HepG2 (cell line): ENCODE measurements at regions not wholly inside any gene's neighbourhood (a gene's known extent, or its start where the extent isn't known, plus 50 kb on each side); places are given as distances from the start of the nearest gene placed in this dataset.

Experiments
- ATAC-seq: fragments of 200-7000 bp; cut with Tn5 transposase; 3 replicates; pipeline ENCODE4 v1.9.1; 2020; ENCODE audit warnings: mild to moderate bottlenecking, moderate library complexity
- BruUV-seq: library from RNA; stranded (reverse); fragments of 400-500 nt; replicated peaks from 2 replicates; lab custom pipeline; 2021; lab: Mats Ljungman, UMichigan
- CTCF ChIA-PET: fragments of 300-600 bp; formaldehyde crosslinking; extraction: SDS; loops from one replicate; lab custom pipeline; 2021; ENCODE audit warnings: low total read pairs, inconsistent platforms, low intra/inter-chr PET ratio; lab: Yijun Ruan, JAX
- POLR2A ChIA-PET: fragments of 350-600 bp; sonication (Branson Sonifier 250); formaldehyde crosslinking; loops from one replicate; lab custom pipeline; 2020; ENCODE audit warnings: antibody characterized with exemption, inconsistent platforms; lab: Yijun Ruan, JAX
- DNase-seq: peaks from one replicate; pipeline ENCODE4 v3.0.0-alpha.2; 2015; ENCODE audit warnings: low spot score
- FAIRE-seq: peaks from 3 replicates; lab custom pipeline; 2011; peaks lifted over from hg19 to GRCh38; lab: Jason Lieb, UNC
- H2AFZ ChIP-seq: one replicate; pipeline ENCODE4 v1.6.1; 2011; ENCODE audit warnings: low read length, inconsistent platforms
- H3K27ac ChIP-seq: fragments of 300-600 bp; 3 replicates; pipeline ENCODE4 v1.8.0; 2011; ENCODE audit warnings: mixed run types, mild to moderate bottlenecking, mixed read lengths, low read length, inconsistent platforms; ENCODE audit not compliant: insufficient read depth; ENCODE audit errors: extremely low read length
- H3K27me3 ChIP-seq, 2 experiments: fragments of 200-600 bp in 1 of 2; 2 replicates in 1 of 2; 3 replicates in 1 of 2; pipeline versions ENCODE4 v1.6.0 to v1.8.0; 2011; ENCODE audit warnings: low read length in 2 of 2, mild to moderate bottlenecking in 2 of 2, moderate library complexity in 2 of 2, inconsistent platforms in 1 of 2; ENCODE audit not compliant: insufficient read depth in 2 of 2, control insufficient read depth in 1 of 2
- H3K36me3 ChIP-seq, 2 experiments: fragments of 200-600 bp in 1 of 2; replicated peaks in 1 of 2; 2 replicates in 1 of 2; 3 replicates in 1 of 2; pipeline versions ENCODE4 v1.5.1 to v1.8.0; 2011; ENCODE audit warnings: low read length in 2 of 2, inconsistent platforms in 1 of 2; ENCODE audit not compliant: insufficient read depth in 2 of 2, control insufficient read depth in 1 of 2
- H3K4me1 ChIP-seq: 2 replicates; pipeline ENCODE4 v1.5.1; 2012; ENCODE audit warnings: low read length, inconsistent platforms; ENCODE audit not compliant: insufficient read depth
- H3K4me2 ChIP-seq: 2 replicates; pipeline ENCODE4 v1.6.0; 2011; ENCODE audit warnings: low read depth, low read length, inconsistent platforms
- H3K4me3 ChIP-seq, 3 experiments: fragments of 200-600 bp in 1 of 3; sonication (generic), shearing (Covaris generic) in 1 of 3; replicated peaks in 1 of 3; 2 replicates each; pipeline ENCODE4 v1.5.1; 2011 to 2016; ENCODE audit warnings: low read length in 3 of 3, inconsistent platforms in 2 of 3, low read depth in 2 of 3, mild to moderate bottlenecking in 2 of 3, control low read depth in 1 of 3, mixed read lengths in 1 of 3; ENCODE audit not compliant: insufficient read depth in 1 of 3
- H3K79me2 ChIP-seq: one replicate; pipeline ENCODE4 v1.6.1; 2011; ENCODE audit warnings: low read length, inconsistent platforms; ENCODE audit not compliant: insufficient read depth
- H3K9ac ChIP-seq: 2 replicates; pipeline ENCODE4 v1.6.0; 2011; ENCODE audit warnings: mild to moderate bottlenecking, low read depth, low read length, inconsistent platforms; ENCODE audit not compliant: insufficient read depth
- H3K9me3 ChIP-seq: 2 replicates; pipeline ENCODE4 v1.5.1; 2012; ENCODE audit warnings: mild to moderate bottlenecking, low read length
- H4K20me1 ChIP-seq: 2 replicates; pipeline ENCODE4 v1.6.0; 2011; ENCODE audit warnings: inconsistent platforms, mild to moderate bottlenecking, low read length, moderate library complexity; ENCODE audit not compliant: insufficient read depth
- CHD4 ChIP-seq: fragments of 200-600 bp; sonication (generic); IDR thresholded peaks from 2 replicates; pipeline ENCODE4 v1.7.0; 2017; ENCODE audit warnings: mild to moderate bottlenecking, low read length, borderline replicate concordance
- HDAC2 ChIP-seq: sonication (generic); formaldehyde crosslinking; IDR thresholded peaks from 2 replicates; pipeline ENCODE4 v1.4.0; 2020; ENCODE audit warnings: missing genetic modification reagents
- HNRNPUL1 ChIP-seq: fragments of 200-400 bp; formaldehyde crosslinking; IDR thresholded peaks from 2 replicates; pipeline ENCODE4 v1.6.1; 2017; ENCODE audit warnings: low read depth, mild to moderate bottlenecking, low read length, moderate library complexity
- NKX3-1 ChIP-seq: sonication (generic); formaldehyde crosslinking; IDR thresholded peaks from 2 replicates; pipeline ENCODE4 v1.5.0; 2020; ENCODE audit warnings: missing genetic modification reagents
- RORA ChIP-seq: sonication (generic); formaldehyde crosslinking; IDR thresholded peaks from 2 replicates; pipeline ENCODE4 v1.5.0; 2020; ENCODE audit warnings: mild to moderate bottlenecking, missing genetic modification reagents, moderate library complexity
- RXRB ChIP-seq: IDR thresholded peaks from 2 replicates; pipeline ENCODE4 v1.6.1; 2016; ENCODE audit warnings: borderline replicate concordance, missing genetic modification reagents, missing compliant biosample characterization
- TP53 ChIP-seq: sonication (generic); formaldehyde crosslinking; conservative IDR thresholded peaks from 2 replicates; pipeline ENCODE4 v1.4.0; 2020; ENCODE audit warnings: missing genetic modification reagents
- ZNF17 ChIP-seq: sonication (generic); formaldehyde crosslinking; IDR thresholded peaks from 2 replicates; pipeline ENCODE4 v1.5.0; 2020; ENCODE audit warnings: mild to moderate bottlenecking, missing genetic modification reagents
- ZNF75D ChIP-seq: sonication (generic); formaldehyde crosslinking; IDR thresholded peaks from 2 replicates; pipeline ENCODE4 v1.8.1; 2023; ENCODE audit warnings: missing genetic modification reagents, mild to moderate bottlenecking, borderline replicate concordance
- ZNF773 ChIP-seq: sonication (generic); formaldehyde crosslinking; IDR thresholded peaks from 2 replicates; pipeline ENCODE4 v1.4.0; 2020; ENCODE audit warnings: missing genetic modification reagents, borderline replicate concordance
- WGBS: methylation state at CpG from one replicate; pipeline ENCODE4 v1.1.6; 2017; ENCODE audit warnings: low lambda C conversion rate; 5-methylcytosine and 5-hydroxymethylcytosine counted together
- in situ Hi-C: cut with HindIII; loops from 2 replicates; pipeline ENCODE4 v1.10.0; 2017; ENCODE audit warnings: low pct_unique_long_range_greater_than_20kb; ENCODE audit not compliant: extremely low pct_ligation_motif_present
- intact Hi-C: fragments of 100-400 bp; cut with micrococcal nuclease; formaldehyde crosslinking; loops from one replicate; pipeline ENCODE4 v1.10.0; 2022; ENCODE audit not compliant: unreplicated experiment
- TF ChIP-seq, protein P1 (sequence below): sonication (generic); formaldehyde crosslinking; IDR thresholded peaks from 2 replicates; pipeline ENCODE4 v1.5.0; 2020; ENCODE audit warnings: mild to moderate bottlenecking, missing genetic modification reagents
- TF ChIP-seq, protein P2 (sequence below): sonication (generic); formaldehyde crosslinking; IDR thresholded peaks from 2 replicates; pipeline ENCODE4 v1.4.0; 2020; ENCODE audit warnings: low read depth, mild to moderate bottlenecking, missing genetic modification reagents
- TF ChIP-seq, protein P3 (sequence below): sonication (generic); formaldehyde crosslinking; IDR thresholded peaks from 2 replicates; pipeline ENCODE4 v1.8.0; 2022; ENCODE audit warnings: missing genetic modification reagents, low read depth, mild to moderate bottlenecking, borderline replicate concordance
- TF ChIP-seq, protein P4 (sequence below): sonication (generic); formaldehyde crosslinking; IDR thresholded peaks from 2 replicates; pipeline ENCODE4 v1.9.0; 2021; ENCODE audit warnings: mild to moderate bottlenecking, missing genetic modification reagents

DNA sequence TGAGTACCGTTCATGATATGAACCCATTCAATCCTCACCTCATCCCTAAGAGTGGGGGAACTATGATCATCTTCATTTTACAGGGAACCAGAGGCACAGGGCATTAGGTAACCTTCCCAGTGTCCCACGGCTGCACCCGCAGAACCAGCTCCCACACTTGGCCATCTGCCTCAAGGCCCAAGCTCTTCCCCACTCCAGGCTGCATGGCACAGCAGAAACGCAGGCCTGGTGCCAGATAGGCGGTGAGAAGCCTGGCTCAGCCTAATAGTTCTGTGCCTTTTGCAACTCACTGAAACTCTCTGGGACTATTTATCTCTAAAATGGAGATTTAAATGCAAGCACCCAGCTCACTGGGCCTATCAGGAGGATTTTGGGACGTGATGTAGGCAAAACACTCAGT is 90.8 kb upstream of the ZNF618 start:
- no peak overlapping the region for H3K4me2 ChIP-seq
- CTCF ChIA-PET: no interaction called here
- in situ Hi-C loops (no loop called here), intact Hi-C loops (no loop called here)
- no peak overlapping the region for H3K4me3 ChIP-seq
- BruUV-seq: no TSS peak
- no peaks in the 10 kb centered on the region for H3K36me3 ChIP-seq
- H3K4me1 ChIP-seq: no peaks in the 10 kb centered on the region
- TF ChIP-seq HNRNPUL1: no peak
- TF ChIP-seq TP53 (CRISPR knock-in tag): no peak
- TF ChIP-seq ZNF17 (CRISPR knock-in tag): no peak
- TF ChIP-seq, protein P1, sequence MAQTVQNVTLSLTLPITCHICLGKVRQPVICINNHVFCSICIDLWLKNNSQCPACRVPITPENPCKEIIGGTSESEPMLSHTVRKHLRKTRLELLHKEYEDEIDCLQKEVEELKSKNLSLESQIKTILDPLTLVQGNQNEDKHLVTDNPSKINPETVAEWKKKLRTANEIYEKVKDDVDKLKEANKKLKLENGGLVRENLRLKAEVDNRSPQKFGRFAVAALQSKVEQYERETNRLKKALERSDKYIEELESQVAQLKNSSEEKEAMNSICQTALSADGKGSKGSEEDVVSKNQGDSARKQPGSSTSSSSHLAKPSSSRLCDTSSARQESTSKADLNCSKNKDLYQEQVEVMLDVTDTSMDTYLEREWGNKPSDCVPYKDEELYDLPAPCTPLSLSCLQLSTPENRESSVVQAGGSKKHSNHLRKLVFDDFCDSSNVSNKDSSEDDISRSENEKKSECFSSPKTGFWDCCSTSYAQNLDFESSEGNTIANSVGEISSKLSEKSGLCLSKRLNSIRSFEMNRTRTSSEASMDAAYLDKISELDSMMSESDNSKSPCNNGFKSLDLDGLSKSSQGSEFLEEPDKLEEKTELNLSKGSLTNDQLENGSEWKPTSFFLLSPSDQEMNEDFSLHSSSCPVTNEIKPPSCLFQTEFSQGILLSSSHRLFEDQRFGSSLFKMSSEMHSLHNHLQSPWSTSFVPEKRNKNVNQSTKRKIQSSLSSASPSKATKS (CRISPR knock-in tag): no peak
- TF ChIP-seq, protein P2, sequence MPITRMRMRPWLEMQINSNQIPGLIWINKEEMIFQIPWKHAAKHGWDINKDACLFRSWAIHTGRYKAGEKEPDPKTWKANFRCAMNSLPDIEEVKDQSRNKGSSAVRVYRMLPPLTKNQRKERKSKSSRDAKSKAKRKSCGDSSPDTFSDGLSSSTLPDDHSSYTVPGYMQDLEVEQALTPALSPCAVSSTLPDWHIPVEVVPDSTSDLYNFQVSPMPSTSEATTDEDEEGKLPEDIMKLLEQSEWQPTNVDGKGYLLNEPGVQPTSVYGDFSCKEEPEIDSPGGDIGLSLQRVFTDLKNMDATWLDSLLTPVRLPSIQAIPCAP (CRISPR knock-in tag): no peak
- no peak for TF ChIP-seq RORA (CRISPR knock-in tag)
- TF ChIP-seq, protein P3, sequence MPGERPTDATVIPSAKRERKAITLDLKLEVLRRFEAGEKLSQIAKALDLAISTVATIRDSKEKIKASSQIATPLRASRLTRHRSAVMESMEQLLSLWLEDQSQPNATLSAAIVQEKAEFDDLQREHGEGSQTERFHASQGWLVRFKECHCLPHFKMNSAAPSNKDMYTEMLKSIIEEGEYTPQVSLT (CRISPR knock-in tag): no peak
- no peak for TF ChIP-seq RXRB (CRISPR knock-in tag)
- TF ChIP-seq, protein P4, sequence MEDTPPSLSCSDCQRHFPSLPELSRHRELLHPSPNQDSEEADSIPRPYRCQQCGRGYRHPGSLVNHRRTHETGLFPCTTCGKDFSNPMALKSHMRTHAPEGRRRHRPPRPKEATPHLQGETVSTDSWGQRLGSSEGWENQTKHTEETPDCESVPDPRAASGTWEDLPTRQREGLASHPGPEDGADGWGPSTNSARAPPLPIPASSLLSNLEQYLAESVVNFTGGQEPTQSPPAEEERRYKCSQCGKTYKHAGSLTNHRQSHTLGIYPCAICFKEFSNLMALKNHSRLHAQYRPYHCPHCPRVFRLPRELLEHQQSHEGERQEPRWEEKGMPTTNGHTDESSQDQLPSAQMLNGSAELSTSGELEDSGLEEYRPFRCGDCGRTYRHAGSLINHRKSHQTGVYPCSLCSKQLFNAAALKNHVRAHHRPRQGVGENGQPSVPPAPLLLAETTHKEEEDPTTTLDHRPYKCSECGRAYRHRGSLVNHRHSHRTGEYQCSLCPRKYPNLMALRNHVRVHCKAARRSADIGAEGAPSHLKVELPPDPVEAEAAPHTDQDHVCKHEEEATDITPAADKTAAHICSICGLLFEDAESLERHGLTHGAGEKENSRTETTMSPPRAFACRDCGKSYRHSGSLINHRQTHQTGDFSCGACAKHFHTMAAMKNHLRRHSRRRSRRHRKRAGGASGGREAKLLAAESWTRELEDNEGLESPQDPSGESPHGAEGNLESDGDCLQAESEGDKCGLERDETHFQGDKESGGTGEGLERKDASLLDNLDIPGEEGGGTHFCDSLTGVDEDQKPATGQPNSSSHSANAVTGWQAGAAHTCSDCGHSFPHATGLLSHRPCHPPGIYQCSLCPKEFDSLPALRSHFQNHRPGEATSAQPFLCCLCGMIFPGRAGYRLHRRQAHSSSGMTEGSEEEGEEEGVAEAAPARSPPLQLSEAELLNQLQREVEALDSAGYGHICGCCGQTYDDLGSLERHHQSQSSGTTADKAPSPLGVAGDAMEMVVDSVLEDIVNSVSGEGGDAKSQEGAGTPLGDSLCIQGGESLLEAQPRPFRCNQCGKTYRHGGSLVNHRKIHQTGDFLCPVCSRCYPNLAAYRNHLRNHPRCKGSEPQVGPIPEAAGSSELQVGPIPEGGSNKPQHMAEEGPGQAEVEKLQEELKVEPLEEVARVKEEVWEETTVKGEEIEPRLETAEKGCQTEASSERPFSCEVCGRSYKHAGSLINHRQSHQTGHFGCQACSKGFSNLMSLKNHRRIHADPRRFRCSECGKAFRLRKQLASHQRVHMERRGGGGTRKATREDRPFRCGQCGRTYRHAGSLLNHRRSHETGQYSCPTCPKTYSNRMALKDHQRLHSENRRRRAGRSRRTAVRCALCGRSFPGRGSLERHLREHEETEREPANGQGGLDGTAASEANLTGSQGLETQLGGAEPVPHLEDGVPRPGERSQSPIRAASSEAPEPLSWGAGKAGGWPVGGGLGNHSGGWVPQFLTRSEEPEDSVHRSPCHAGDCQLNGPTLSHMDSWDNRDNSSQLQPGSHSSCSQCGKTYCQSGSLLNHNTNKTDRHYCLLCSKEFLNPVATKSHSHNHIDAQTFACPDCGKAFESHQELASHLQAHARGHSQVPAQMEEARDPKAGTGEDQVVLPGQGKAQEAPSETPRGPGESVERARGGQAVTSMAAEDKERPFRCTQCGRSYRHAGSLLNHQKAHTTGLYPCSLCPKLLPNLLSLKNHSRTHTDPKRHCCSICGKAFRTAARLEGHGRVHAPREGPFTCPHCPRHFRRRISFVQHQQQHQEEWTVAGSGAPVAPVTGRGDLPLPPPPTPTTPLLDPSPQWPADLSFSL (CRISPR knock-in tag): no peak
- no peak for TF ChIP-seq NKX3-1 (CRISPR knock-in tag)
- no peak for TF ChIP-seq CHD4
- no peak for TF ChIP-seq ZNF773 (CRISPR knock-in tag)
- no peak for TF ChIP-seq ZNF75D (CRISPR knock-in tag)
- TF ChIP-seq HDAC2 (CRISPR knock-in tag): no peak
- H3K27me3 ChIP-seq: peaks cover 4 to 52% of the 10 kb centered on the region in 2 experiments; a peak in 4 of 5 replicates
- no peak overlapping the region for H3K27ac ChIP-seq
- H3K79me2 ChIP-seq: no peaks in the 10 kb centered on the region
- POLR2A ChIA-PET: no interaction called here
- 17% methylated on average over 4 of the region's 6 CpGs for WGBS
- DNase-seq: no peak
- no peak for ATAC-seq
- H4K20me1 ChIP-seq: no peaks in the 10 kb centered on the region
- no peaks in the 10 kb centered on the region for H3K9me3 ChIP-seq
- H2AFZ ChIP-seq: no peak overlapping the region
- H3K9ac ChIP-seq: no peak overlapping the region
- no peak for FAIRE-seq
